ENCODE measurements at regions not wholly inside any gene's neighbourhood (a gene's known extent, or its start where the extent isn't known, plus 50 kb on each side); places are given as distances from the start of the nearest gene placed in this dataset.

DNA sequence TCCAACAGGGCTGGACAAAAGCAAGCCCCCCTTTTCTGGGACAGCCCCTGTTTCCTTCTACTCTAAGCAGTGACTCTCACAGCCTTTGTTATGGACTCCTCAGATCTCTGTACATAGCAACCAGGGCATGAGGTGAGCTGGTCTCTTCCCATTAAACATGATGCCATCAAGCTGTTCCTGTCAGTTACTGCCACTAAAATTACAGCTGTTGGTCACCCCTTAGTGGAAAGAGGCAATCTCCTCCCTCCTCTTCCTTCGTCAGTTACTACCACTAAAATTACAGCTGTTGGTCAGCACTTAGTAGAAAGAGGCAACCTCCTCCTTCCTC, 95.2 kb upstream of the SMIM36 start:
- no peak overlapping the region for H3K4me3 ChIP-seq (ENCODE audit: low read depth, low read length)
- TF ChIP-seq, protein P1, sequence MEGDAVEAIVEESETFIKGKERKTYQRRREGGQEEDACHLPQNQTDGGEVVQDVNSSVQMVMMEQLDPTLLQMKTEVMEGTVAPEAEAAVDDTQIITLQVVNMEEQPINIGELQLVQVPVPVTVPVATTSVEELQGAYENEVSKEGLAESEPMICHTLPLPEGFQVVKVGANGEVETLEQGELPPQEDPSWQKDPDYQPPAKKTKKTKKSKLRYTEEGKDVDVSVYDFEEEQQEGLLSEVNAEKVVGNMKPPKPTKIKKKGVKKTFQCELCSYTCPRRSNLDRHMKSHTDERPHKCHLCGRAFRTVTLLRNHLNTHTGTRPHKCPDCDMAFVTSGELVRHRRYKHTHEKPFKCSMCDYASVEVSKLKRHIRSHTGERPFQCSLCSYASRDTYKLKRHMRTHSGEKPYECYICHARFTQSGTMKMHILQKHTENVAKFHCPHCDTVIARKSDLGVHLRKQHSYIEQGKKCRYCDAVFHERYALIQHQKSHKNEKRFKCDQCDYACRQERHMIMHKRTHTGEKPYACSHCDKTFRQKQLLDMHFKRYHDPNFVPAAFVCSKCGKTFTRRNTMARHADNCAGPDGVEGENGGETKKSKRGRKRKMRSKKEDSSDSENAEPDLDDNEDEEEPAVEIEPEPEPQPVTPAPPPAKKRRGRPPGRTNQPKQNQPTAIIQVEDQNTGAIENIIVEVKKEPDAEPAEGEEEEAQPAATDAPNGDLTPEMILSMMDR (IDR thresholded peaks at IDR 0.05; ENCODE audit: low read depth, low read length): no peak
- no peak overlapping the region for H3K27ac ChIP-seq (ENCODE audit: low read depth, low read length)
- H3K9me3 ChIP-seq (ENCODE audit: control insufficient read depth, insufficient read depth, low read length): no peaks in the 10 kb centered on the region
- no peak for DNase-seq (ENCODE audit: low read depth, low spot score)
- H3K27me3 ChIP-seq (ENCODE audit: control insufficient read depth, insufficient read depth, low read length): no peaks in the 10 kb centered on the region
- ChIA-PET CTCF (interaction anchor here (1.8 to 8.0 kb wide), 3 partner anchors 76 to 164 kb away, joined by 9 to 568 read pairs (median 80); no protein-coding TSS in a partner anchor), POLR2A (interaction anchor here (0.6 to 0.7 kb wide), 2 partner anchors 16 to 19 kb away, joined by 3 to 7 read pairs; no protein-coding TSS in a partner anchor)

GRCh38 chr17:55605705-55606487, 94.6 kb upstream of the SMIM36 start:
- TF ChIP-seq, protein P1 (IDR thresholded peaks at IDR 0.05; ENCODE audit: low read depth, low read length): no peak
- Histone ChIP-seq H3K9me3 (ENCODE audit: control insufficient read depth, insufficient read depth, low read length) (no peaks in the 10 kb centered on the region), H3K27me3 (ENCODE audit: control insufficient read depth, insufficient read depth, low read length) (no peaks in the 10 kb centered on the region), H3K4me3 (ENCODE audit: low read depth, low read length) (no peak overlapping the region), H3K27ac (ENCODE audit: low read depth, low read length) (no peak overlapping the region)
- POLR2A ChIA-PET: interaction anchor here (0.6 kb wide), 1 partner anchor 19 kb away, joined by 3 read pairs; no protein-coding TSS in a partner anchor
- CTCF ChIA-PET: interaction anchor here (1.8 to 8.0 kb wide), 4 partner anchors 36 to 165 kb away, joined by 9 to 568 read pairs (median 74); no protein-coding TSS in a partner anchor
- no peak for DNase-seq (ENCODE audit: low read depth, low spot score)

GRCh38 chr17:55601874-55602364, 90.7 kb upstream of the SMIM36 start:
- Histone ChIP-seq H3K4me3 (ENCODE audit: low read depth, low read length) (no peak overlapping the region), H3K27ac (ENCODE audit: low read depth, low read length) (no peak overlapping the region), H3K27me3 (ENCODE audit: control insufficient read depth, insufficient read depth, low read length) (no peaks in the 10 kb centered on the region), H3K9me3 (ENCODE audit: control insufficient read depth, insufficient read depth, low read length) (no peaks in the 10 kb centered on the region)
- TF ChIP-seq, protein P1 (IDR thresholded peaks at IDR 0.05; ENCODE audit: low read depth, low read length): peak; percentile 93
- CTCF ChIA-PET: interaction anchor here (0.6 to 8.0 kb wide), 55 partner anchors 8 to 1114 kb away, joined by 3 to 568 read pairs (median 5); partner anchors contain the start of gene TMEM100
- POLR2A ChIA-PET: no interaction called here
- no peak for DNase-seq (ENCODE audit: low read depth, low spot score)

DNA sequence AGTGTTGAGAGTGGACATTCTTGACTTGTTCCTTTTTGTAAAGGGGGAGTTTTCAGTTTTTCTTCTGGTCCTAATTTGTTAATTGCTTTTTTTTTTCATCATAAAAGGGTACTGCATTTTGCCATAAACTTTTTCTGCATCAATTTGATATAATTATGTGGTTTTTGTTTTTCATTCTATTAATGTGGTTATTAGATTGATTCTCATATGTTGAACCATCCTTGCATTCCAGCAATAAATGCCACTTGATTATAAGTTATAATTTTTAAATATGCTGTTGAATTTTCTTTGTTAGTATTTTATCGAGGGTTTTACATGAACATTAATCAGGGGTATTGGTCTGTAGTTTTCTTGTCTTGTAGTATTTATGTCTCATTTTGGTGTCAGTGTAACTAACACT, 87.2 kb upstream of the SMIM36 start:
- Histone ChIP-seq H3K4me3 (ENCODE audit: low read depth, low read length) (no peak overlapping the region), H3K9me3 (ENCODE audit: control insufficient read depth, insufficient read depth, low read length) (no peaks in the 10 kb centered on the region), H3K27ac (ENCODE audit: low read depth, low read length) (no peak overlapping the region), H3K27me3 (ENCODE audit: control insufficient read depth, insufficient read depth, low read length) (no peaks in the 10 kb centered on the region)
- ChIA-PET POLR2A (no interaction called here), CTCF (no interaction called here)
- DNase-seq (ENCODE audit: low read depth, low spot score): no peak
- TF ChIP-seq, protein P1 (IDR thresholded peaks at IDR 0.05; ENCODE audit: low read depth, low read length): no peak

All from AG04450 (cell line).